ENCODE measurements at regions not wholly inside any gene's neighbourhood (a gene's known extent, or its start where the extent isn't known, plus 50 kb on each side); places are given as distances from the start of the nearest gene placed in this dataset.

- Histone ChIP-seq H4K20me1 (ENCODE audit: insufficient read depth) (no peaks in the 10 kb centered on the region), H3K9ac (no peak overlapping the region), H3K4me3 (IDR thresholded peaks at IDR 0.05; ENCODE audit: insufficient read depth, low read depth, low read length) (no peak overlapping the region), H3K4me1 (ENCODE audit: low read depth, poor library complexity, severe bottlenecking) (no peaks in the 10 kb centered on the region), H3K36me3 (ENCODE audit: insufficient read depth) (no peaks in the 10 kb centered on the region), H3K4me2 (no peak overlapping the region), H2AFZ (ENCODE audit: low read depth) (no peak overlapping the region), H3K27ac (no peak overlapping the region), H3K79me2 (ENCODE audit: insufficient read depth, low read depth) (no peaks in the 10 kb centered on the region), H3K27me3 (ENCODE audit: insufficient read depth, low read depth) (no peaks in the 10 kb centered on the region)
- TF ChIP-seq, protein P1, sequence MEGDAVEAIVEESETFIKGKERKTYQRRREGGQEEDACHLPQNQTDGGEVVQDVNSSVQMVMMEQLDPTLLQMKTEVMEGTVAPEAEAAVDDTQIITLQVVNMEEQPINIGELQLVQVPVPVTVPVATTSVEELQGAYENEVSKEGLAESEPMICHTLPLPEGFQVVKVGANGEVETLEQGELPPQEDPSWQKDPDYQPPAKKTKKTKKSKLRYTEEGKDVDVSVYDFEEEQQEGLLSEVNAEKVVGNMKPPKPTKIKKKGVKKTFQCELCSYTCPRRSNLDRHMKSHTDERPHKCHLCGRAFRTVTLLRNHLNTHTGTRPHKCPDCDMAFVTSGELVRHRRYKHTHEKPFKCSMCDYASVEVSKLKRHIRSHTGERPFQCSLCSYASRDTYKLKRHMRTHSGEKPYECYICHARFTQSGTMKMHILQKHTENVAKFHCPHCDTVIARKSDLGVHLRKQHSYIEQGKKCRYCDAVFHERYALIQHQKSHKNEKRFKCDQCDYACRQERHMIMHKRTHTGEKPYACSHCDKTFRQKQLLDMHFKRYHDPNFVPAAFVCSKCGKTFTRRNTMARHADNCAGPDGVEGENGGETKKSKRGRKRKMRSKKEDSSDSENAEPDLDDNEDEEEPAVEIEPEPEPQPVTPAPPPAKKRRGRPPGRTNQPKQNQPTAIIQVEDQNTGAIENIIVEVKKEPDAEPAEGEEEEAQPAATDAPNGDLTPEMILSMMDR (conservative IDR thresholded peaks at IDR 0.05; ENCODE audit: low read depth, low read length) = no peak
Observed at GRCh38 chr7:12967322-12967721, 279.9 kb downstream of the ARL4A start.

GRCh38 chr7:12968836-12969422 is 281.5 kb downstream of the ARL4A start:
- no peak overlapping the region for H3K4me2 ChIP-seq
- no peaks in the 10 kb centered on the region for H3K4me1 ChIP-seq (ENCODE audit: low read depth, poor library complexity, severe bottlenecking)
- no peaks in the 10 kb centered on the region for H3K79me2 ChIP-seq (ENCODE audit: insufficient read depth, low read depth)
- TF ChIP-seq, protein P1 (conservative IDR thresholded peaks at IDR 0.05; ENCODE audit: low read depth, low read length) = no peak
- H3K36me3 ChIP-seq (ENCODE audit: insufficient read depth) = no peaks in the 10 kb centered on the region
- H3K4me3 ChIP-seq (IDR thresholded peaks at IDR 0.05; ENCODE audit: insufficient read depth, low read depth, low read length) = no peak overlapping the region
- H3K9ac ChIP-seq = no peak overlapping the region
- H4K20me1 ChIP-seq (ENCODE audit: insufficient read depth) = no peaks in the 10 kb centered on the region
- H3K27me3 ChIP-seq (ENCODE audit: insufficient read depth, low read depth) = no peaks in the 10 kb centered on the region
- no peak overlapping the region for H3K27ac ChIP-seq
- no peak overlapping the region for H2AFZ ChIP-seq (ENCODE audit: low read depth)

GRCh38 chr7:12970626-12971025 is 283.2 kb downstream of the ARL4A start:
- H3K4me2 ChIP-seq = no peak overlapping the region
- TF ChIP-seq, protein P1 (conservative IDR thresholded peaks at IDR 0.05; ENCODE audit: low read depth, low read length) = no peak

DNA sequence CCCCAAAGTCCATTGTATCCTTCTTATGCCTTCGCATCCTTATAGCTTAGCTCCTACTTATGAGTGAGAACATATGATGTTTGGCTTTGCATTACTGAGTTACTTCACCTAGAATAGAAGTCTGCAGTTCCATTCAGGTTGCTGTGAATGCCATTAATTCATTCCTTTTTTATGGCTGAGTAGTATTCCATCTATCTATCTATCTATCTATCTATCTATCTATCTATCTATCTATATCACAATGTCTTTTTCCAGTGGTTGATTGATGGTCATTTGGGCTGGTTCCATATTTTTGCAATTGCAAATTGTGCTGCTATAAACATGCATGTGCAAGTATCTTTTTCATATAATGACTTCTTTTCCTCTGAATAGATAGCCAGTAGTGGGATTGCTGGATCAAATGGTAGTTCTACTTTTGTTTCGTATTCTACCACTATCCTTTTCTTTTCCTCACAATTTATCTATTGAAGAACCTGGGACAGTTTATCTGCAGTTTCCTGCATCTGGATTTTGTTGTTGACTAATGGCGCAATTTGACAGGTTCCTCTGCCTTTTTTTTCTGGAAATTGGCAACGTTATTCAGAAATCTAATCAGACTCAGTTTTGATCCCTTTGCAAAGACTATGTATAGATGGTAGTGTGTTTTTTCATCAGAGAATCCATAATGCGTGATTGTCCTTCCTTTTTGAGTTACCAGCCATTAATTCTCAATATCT is 287.2 kb downstream of the ARL4A start:
- Histone ChIP-seq H3K4me3 (IDR thresholded peaks at IDR 0.05; ENCODE audit: insufficient read depth, low read depth, low read length) (no peak overlapping the region), H3K27me3 (ENCODE audit: insufficient read depth, low read depth) (no peaks in the 10 kb centered on the region), H3K4me2 (no peak overlapping the region), H3K4me1 (ENCODE audit: low read depth, poor library complexity, severe bottlenecking) (no peaks in the 10 kb centered on the region), H3K27ac (no peak overlapping the region), H3K9ac (no peak overlapping the region), H2AFZ (ENCODE audit: low read depth) (no peak overlapping the region), H3K79me2 (ENCODE audit: insufficient read depth, low read depth) (no peaks in the 10 kb centered on the region), H3K36me3 (ENCODE audit: insufficient read depth) (no peaks in the 10 kb centered on the region), H4K20me1 (ENCODE audit: insufficient read depth) (no peaks in the 10 kb centered on the region)
- TF ChIP-seq, protein P1 (conservative IDR thresholded peaks at IDR 0.05; ENCODE audit: low read depth, low read length) = no peak

More at GRCh38 chr7:12970626-12971025, 283.2 kb downstream of the ARL4A start:
- Histone ChIP-seq H3K4me3 (IDR thresholded peaks at IDR 0.05; ENCODE audit: insufficient read depth, low read depth, low read length) (no peak overlapping the region), H3K27ac (no peak overlapping the region), H3K79me2 (ENCODE audit: insufficient read depth, low read depth) (no peaks in the 10 kb centered on the region), H2AFZ (ENCODE audit: low read depth) (no peak overlapping the region), H3K36me3 (ENCODE audit: insufficient read depth) (no peaks in the 10 kb centered on the region), H4K20me1 (ENCODE audit: insufficient read depth) (no peaks in the 10 kb centered on the region), H3K4me1 (ENCODE audit: low read depth, poor library complexity, severe bottlenecking) (no peaks in the 10 kb centered on the region), H3K9ac (no peak overlapping the region), H3K27me3 (ENCODE audit: insufficient read depth, low read depth) (no peaks in the 10 kb centered on the region)

All from KMS-11 (cell line).